ENCODE measurements at regions not wholly inside any gene's neighbourhood (a gene's known extent, or its start where the extent isn't known, plus 50 kb on each side); places are given as distances from the start of the nearest gene placed in this dataset.

DNA sequence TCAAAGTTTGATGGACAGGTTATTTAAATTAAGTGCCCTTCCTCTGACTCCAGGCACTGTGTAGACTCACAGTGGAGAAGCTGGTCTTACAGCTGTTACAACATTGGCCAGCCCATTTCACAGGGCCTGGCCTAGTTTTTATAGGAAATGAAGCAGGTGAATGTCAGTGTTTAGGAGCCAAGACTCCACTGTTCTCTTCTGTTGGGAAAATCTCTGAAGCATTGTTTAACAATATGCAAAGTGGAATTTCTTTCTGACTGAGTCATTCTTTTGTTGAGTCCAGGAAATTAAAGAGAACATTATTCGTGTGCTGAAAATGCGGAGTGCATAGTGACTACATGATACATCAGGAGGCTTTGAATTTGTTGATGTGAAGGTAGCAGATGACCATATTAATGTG, 64.7 kb downstream of the ARRDC4 start:
- DNase-seq (ENCODE audit: low spot score) = no peak

DNA sequence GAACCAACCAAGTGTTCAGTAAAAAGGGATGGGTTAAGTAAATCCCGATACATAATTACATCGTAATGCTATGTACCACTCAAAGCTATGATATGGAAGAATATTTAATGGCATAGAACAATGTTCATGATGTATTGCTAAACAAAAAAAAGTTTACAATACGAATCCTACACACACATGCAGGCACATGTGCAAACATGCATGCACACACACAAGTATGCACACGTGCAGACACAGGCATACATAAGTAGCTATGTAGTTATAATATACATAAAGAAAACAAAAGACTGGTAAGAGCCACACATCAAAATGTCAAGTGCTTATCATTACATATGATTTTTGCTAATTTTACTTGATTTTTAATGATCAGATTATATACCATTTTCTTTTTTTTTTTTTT, 74.2 kb downstream of the ARRDC4 start:
- no peak for DNase-seq (ENCODE audit: low spot score)

DNA sequence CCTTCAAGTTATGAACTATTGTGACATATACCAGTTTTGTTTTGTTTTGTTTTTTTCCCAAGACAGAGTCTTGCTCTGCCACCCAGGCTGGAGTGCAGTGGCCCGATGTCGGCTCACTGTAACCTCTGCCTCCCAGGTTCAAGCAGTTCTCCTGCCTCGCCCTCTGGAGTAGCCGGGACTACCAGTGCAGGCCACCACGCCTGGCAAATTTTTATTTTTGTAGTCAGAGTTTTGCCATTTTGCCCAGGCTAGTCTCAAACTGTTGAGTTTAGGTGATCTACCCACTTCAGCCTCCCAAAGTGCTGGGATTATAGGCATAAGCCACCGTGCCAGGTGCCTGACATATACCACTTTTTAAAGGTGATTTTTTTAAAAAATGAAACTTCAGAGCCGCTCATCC, 74.6 kb downstream of the ARRDC4 start:
- DNase-seq (ENCODE audit: low spot score) = no peak

DNA sequence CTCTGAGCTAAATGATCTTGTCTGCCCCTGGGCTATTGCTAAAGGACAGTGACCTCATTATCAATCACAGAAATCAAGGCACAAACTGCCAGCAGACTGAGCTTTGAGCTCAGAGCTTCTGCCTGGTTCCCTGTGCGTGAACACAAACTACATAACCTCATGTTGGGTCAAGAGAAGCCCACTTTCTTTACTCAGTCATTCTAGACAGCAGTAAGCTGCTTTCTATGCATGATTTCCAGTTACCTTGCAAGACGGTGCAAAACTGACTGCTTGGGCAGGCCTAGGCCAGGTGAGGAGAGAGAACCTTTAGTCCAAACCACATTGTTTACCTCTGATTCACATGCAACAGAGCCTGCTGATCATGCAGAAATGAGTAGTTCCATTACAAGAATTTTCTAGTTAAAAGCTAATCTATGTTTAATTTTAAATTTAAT, 75.1 kb downstream of the ARRDC4 start:
- no peak for DNase-seq (ENCODE audit: low spot score)

DNA sequence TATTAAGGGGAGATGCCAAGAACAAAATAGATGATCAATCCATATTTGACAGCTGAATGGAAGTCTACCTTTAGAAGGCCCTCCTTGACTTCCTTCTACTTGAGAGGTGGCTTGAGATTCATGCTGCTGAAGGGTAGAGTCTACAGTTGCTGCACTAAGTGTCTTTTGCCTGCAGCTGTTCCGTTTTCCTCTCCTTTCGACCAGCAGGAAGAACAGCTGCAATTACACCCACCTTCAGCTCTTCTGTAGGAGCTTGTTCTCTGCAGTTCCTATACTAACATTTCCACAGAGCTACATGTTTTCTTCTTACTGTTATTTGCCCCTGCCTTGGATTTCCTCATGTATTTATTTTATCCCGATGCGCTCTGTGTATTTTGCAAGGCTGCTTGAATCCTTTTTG, 79.1 kb downstream of the ARRDC4 start:
- no peak for DNase-seq (ENCODE audit: low spot score)

DNA sequence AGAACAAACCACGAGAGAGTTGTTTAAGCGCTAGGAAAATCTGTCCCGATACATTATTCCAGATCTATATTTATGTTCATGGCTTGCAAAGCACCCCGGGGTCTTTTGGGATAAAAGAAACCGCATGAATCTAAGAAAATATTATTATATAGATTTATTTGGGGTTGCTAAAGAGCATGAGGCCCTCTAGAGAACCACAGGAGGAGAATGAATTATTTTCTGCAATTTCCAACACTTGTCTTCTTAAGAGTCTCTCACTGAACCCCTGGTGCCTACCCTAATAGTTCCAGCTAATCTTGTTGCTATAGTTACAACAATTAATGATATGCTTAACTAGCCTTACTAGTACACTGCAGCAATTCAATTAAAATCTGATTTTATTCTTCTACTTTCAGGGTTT, 79.6 kb downstream of the ARRDC4 start:
- DNase-seq (ENCODE audit: low spot score) = no peak

DNA sequence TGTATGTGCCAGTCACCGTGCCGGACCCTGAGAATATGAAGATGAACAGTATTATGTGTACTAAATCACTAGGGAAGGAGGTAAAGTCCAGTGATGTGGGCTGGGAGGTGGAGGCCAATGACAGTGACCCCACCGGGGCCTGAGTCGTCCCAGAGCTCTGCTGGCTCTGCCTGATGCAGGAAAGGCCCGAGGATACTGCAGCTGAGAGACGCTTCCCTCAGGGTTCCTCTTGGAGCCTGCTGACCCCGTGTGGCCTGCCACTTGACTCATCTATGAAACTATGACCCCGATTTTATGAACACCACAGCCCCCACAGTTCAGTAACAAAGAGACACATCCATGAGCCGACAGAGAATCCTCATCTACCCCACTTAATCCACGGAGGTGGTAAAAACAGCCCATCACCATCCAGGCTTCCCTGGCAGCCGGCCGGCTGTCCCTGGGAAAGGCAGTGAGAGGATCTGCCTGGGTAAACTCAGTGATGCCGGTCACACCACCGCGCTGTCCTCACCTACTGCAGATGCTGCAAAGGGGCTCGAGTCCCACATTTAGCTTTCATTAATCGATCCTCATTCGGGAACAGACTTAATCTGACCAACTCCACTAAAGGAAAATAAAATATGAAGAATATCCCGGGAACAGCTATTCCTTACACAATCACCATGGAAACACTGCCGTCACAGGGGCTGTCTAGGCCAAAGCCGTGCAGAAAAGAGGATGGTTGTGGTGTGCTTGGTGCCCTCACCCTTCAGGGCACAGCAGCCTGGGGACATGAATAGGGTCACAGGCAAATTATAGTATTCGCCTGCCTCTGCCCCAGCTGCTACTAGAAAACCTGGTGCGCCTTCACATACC, 82.9 kb downstream of the ARRDC4 start:
- DNase-seq (ENCODE audit: low spot score) = no peak

DNA sequence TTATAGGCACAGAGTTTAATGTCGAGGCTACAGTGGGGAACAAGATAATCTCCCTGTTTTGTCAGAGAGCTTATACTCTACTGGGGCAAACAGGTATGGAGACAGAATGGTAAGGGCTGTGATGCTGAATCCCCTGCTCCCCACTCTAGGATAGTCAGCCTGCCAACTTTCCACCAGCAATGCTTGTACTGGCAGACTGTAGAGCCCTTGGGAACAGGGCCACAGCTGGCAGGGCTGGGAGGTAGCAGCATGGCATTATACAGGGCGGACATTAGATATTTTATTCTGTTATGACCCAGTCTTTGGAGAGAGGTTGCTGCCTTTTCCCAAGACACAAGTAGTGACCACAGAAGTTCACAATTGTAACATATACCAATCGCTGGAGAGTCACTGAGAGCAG, 91.2 kb downstream of the ARRDC4 start:
- DNase-seq (ENCODE audit: low spot score) = no peak

DNA sequence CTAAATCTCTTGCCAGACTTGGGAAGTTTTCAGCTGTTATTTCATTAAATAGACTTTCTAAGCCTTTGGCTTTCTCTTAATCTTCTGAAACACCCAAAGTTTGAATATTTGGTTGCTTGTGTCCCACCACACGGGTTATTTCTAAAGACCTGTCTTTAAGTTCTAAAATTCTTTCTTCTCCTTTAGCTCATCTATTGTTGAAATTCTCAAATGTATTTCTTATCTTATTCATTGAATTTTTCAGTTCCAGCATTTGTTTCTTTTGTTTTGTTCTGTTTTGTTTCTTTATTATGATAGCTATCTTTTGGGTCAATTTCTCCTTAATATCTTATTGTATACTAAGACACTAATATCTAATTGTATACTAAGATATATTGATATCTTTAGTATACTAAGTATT, 97.0 kb downstream of the ARRDC4 start:
- no peak for DNase-seq (ENCODE audit: low spot score)

DNA sequence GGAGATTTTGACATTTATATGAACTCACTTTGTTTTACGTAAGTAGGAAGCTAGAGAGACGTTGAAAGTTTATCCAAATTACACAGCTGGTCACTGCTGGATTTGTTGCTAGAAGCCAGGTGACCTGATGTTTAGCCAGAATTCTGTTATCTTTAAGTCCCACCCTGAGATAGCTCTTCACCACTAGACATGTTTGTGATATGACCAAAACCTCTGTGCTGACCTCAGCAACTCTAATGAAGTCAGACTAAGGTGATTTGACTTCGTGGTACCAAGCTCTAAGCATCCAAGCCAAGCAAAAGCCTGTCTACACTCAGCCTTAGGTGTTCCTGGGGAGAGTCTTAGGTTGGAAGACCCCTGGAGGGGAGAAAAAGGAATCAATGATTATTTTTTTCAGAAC, 102.4 kb downstream of the ARRDC4 start:
- DNase-seq (ENCODE audit: low spot score) = no peak

DNA sequence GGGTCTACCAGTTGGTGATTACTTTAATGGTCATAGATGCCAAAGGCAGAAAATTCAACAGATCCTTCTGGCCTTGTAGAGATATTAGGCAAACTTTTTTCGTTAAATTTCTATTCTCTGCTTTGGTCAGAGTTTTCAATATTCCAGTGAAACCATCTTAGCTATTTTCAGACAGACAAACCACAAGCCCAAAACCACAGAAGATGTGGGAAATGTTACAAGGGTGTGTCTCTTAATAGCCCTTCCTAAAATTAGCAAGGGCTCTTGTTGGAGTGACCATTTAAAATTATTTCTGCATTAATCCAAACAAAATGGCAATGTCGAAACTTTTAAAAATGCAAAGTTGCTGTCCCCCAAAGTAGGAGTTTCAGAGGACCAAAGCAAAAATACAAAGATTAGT, 102.8 kb downstream of the ARRDC4 start:
- DNase-seq (ENCODE audit: low spot score) = no peak

DNA sequence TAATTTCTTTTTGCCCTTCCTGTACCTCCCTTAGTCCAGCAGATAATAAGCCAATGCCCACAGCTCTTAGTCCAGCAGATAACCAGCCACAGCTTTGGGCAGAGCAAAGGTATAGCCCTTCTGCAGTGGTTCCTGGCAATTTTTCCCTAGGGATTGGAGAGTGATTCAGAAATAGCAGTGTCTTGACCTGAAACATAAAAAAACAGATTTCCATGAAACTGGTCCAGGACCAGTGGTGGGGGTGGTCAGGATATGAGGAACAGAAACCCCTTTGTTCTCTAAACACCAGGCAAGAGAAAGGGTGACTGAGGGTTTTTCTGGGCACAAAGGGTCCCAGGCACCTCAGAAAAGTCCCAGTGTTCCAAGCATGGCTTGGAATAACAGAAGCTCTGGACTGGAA, 103.4 kb downstream of the ARRDC4 start:
- DNase-seq (ENCODE audit: low spot score) = no peak

DNA sequence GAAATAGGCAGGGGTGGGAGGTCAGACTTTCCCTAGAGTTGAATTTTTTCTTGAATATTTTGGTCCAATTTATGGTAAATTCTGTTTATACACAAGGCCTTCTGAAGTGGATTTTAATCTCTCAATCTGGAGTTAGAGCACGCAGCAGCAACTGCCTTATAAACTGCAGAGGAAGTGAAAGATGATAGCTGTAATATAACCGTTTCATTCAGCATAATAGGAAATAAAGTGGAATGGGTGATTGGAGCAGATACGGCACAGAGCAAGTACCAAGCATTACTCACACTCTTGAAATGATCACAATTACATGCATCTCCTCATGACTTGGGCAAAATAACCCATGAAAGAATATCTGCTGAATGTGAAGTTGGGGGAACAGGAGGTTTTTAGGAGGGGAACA, 106.8 kb downstream of the ARRDC4 start:
- DNase-seq (ENCODE audit: low spot score) = no peak

DNA sequence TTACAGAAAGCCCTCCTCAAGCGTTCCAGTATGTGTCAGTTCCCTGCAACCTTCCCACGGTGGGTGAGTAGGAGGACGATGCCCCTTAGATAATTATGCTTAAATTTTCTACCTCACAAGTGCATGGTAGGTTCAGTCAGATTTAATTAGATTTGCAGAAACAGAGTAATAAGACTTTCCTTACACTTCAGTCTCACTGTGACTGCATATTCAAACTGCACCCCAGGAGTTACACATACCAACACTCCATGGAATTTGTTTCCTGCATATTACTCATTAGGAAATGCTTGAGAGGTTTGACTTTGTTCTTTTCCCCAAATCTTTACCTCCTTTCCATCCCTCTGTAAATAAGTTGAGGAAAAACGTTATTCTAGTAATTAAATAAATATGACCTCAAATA, 108.8 kb downstream of the ARRDC4 start:
- no peak for DNase-seq (ENCODE audit: low spot score)

DNA sequence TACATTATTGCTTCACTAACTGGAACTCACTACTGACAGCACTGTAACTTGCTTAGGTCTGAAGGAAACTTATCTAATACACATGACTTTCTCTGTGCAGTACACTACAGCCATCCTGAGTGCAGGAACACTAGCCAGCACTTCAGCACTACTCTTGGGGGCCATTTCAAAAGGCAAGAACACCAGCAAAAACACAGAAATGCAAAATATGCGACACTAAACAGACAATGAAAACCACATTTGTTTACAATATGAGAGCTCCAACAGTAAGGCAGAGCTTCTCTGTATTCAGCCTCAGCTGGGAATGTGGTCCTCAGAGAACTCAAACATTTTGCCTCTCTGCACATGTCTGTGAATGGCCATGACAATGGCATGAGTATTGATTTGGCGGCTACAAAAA, 109.6 kb downstream of the ARRDC4 start:
- no peak for DNase-seq (ENCODE audit: low spot score)

DNA sequence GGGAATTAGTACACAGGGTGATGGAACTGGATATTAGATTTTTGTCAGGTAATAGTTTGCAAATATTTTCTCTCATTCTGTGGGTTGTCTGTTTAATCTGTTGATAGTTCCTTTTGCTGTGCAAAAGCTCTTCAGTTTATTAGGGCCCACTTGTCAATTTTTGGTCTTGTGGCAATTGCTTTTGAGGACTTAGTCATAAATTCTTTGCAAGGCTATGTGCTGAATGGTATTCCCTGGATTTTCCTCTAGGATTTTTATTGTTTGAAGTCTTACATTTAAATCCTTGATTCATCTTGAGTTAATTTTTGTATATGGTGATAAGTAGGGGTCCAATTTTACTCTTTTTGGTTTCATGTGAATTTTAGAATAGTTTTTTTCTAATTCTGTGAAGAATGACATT, 111.3 kb downstream of the ARRDC4 start:
- no peak for DNase-seq (ENCODE audit: low spot score)

DNA sequence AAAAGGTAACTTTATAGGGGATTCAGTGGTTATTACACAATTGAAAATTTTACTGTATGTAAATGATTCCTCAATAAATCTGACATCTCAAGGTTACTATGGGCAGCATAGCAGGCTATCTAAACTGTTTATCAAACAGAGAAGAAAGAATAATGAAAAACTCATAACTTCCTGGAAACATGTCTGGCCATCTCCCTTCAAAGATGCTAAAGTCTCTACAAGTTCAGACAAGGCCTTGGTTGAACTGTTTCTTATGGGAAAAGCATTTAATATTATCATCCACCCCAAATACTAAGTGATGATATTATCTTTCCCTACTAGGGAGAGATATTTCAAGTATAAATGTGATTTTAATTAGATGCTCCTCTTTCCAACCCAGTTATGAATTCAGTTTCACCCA, 114.9 kb downstream of the ARRDC4 start:
- DNase-seq (ENCODE audit: low spot score) = no peak

DNA sequence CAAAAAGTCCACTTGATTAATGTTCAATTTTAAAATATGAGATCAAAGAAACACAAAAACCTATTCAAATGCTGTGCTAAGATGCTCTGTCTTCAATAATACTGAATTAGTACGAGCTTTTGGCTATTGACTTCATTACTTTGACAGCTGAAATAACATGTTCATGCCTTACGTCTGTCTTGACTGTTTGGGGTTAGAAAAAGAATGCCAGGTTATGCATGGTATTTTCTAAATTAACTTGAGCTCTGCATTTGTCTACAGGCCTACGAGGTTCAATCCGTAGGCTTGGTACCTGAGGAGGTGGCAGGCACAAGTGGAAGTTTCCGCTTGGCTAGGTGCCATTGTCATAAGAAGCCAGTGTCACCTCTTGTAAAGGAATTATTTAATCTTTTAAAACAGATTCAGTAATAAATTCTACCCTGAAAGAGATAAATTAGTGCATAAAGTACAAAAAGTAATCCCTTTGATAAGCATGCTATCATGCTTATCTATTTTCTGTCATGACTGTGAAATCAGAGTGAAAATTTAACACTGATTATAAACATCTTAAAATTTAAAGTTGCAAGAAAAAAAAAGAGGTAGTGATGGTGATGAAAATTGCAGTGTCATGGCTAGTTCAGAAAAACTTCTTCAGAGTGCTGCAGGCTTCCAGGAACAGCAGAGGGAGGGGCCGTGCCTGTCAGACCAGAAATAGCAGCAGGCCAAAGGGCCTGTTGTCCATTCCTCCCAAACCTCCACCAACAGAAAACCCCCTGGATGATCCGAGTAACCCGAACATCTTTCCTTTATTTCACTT, 115.7 kb downstream of the ARRDC4 start:
- DNase-seq (ENCODE audit: low spot score) = no peak

DNA sequence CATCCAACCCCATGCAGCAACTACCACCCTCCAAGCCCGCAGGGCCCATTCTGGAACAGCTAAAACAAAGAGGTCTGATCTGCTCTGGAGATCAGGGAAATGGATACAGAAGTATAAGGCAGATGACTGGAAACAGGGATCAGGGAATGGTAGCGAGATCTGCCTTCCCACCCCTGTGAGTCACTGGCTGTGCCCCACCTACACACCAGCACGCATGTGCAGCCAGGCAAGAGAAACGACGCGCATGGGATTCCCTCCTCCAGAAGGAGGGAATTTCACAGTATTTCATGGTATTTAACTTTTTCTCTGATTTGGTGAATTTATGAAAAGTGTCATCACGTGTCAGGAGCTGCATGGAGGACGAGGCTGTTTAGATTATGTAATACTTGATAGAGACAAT, 116.7 kb downstream of the ARRDC4 start:
- DNase-seq (ENCODE audit: low spot score) = no peak

DNA sequence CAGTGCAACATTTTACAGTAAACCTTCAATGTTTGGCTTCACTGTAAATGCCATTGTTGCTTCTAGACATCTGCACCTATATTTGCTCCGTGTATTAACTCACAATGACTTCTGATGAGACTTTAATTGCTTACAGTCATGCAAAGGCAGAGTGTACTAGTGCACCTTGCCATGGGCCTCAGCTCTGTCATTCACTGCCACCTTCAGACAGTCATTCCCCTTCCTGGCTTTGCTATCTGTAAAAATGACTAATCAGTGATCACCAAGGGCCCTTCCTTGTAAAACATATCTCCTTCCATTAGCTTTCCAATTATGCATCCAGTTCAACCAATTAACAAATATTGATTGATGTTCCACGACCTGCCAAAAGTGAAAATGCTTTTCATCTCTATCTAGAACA, 120.3 kb downstream of the ARRDC4 start:
- DNase-seq (ENCODE audit: low spot score) = no peak

DNA sequence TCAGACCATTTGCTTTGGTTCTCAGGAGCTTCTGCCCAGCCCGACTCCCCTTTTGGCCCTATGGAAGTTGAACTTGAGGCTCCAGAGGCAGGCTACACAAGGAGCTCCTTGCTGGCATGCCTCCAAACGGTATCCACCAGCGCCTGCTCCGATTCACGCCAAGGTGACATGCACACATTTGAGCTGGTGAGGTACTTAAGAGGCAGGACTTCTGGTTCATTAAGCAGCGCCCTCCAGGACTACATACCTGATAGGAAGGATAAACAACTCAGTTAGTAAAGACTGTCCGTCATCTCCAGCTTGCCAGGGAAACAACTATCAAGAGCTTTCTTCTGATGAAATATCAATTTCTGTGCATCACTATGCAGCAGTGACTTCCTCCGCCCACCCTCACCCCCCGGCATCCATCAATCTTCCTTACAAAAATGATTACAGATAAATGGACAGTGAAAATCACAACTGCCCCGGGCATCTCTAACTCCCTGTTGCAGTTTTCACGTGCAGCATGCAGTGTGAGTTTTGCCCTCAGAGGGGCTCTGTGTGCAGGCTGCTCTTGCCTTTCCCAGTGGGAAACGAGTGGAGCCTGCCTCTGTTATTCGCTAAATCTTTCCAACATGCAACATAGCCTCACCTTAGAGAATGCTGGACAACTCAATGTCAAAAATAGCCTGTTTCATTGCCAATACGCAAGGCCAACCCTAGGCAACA, 122.9 kb downstream of the ARRDC4 start:
- DNase-seq (ENCODE audit: low spot score) = no peak

DNA sequence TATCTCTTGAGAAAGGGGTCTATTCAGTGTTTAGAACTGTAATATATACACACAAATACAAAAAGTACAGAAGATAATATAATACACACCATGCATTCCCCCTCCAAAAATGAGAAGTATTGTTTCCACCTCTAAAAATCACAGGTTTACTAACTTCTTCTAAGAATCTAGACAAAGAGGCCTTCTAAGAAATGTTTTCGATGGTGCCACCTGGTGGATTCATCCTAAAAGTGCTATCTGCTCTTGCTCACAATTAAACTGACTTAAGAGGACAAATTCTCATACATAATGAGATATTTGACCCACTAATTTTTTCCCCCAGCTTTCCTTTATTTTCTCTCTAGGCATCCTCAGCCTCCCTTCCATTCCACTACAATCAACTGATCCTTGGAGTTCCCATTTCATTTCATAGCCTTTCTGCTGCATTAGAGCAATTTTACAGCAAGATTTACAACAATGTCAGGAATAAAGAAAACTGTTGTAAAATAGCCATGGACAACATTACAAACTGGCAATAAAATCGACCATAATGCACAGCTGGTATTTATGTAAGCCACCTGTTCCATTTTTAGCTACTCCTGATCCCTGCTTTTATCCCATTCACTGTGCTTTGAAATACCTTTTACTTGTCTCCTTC, 124.6 kb downstream of the ARRDC4 start:
- DNase-seq (ENCODE audit: low spot score) = peak; percentile 49

All from globus pallidus (tissue), 1 donor.